A549 (cell line): ENCODE measurements at regions not wholly inside any gene's neighbourhood (a gene's known extent, or its start where the extent isn't known, plus 50 kb on each side); places are given as distances from the start of the nearest gene placed in this dataset.

Source experiments
- ATAC-seq, 2 experiments: fragments of 200-7000 bp in 1 of 2; fragments of >200 bp in 1 of 2; cut with Nextera tagmentation in 1 of 2; cut with Tn5 transposase in 1 of 2; 3 replicates each; pipeline versions ENCODE4 v1.8.0 to v1.9.1; 2018 to 2020; ENCODE audit warnings: mild to moderate bottlenecking in 1 of 2, moderate library complexity in 1 of 2
- CTCF ChIA-PET: fragments of 300-600 bp; sonication (Branson Sonifier 250); formaldehyde crosslinking; extraction: SDS; loops from one replicate; lab custom pipeline; 2021; ENCODE audit warnings: antibody characterized with exemption, inconsistent platforms; lab: Yijun Ruan, JAX
- POLR2A ChIA-PET: fragments of 350-600 bp; formaldehyde crosslinking; extraction: SDS; loops from one replicate; lab custom pipeline; 2021; ENCODE audit warnings: antibody characterized with exemption, inconsistent platforms; lab: Yijun Ruan, JAX
- DNase-seq, 2 experiments: peaks; one replicate each; pipeline versions ENCODE4 v3.0.0 to v3.0.0-alpha.2; 2011 to 2016; ENCODE audit warnings: low read depth in 1 of 2, low spot score in 1 of 2
- FAIRE-seq: peaks from 2 replicates; lab custom pipeline; 2011; peaks lifted over from hg19 to GRCh38; lab: Jason Lieb, UNC
- H3K27ac ChIP-seq, 2 experiments: fragments of >200 bp; sonication (Bioruptor Twin); formaldehyde crosslinking; 3 replicates each; pipeline ENCODE4 v1.5.1; 2016 to 2017
- H3K4me1 ChIP-seq: fragments of >200 bp; sonication (Bioruptor Twin); formaldehyde crosslinking; 3 replicates; pipeline ENCODE4 v1.6.1; 2016
- H3K4me2 ChIP-seq: fragments of >200 bp; sonication (Bioruptor Twin); formaldehyde crosslinking; 3 replicates; pipeline ENCODE4 v1.6.1; 2016
- H3K4me3 ChIP-seq: fragments of >200 bp; sonication (Bioruptor Twin); formaldehyde crosslinking; 3 replicates; pipeline ENCODE4 v1.5.1; 2016
- H3K9me3 ChIP-seq: fragments of >200 bp; sonication (Bioruptor Twin); formaldehyde crosslinking; 3 replicates; pipeline ENCODE4 v1.6.1; 2016
- CBX2 ChIP-seq: fragments of 200-600 bp; sonication (generic); IDR thresholded peaks from 2 replicates; pipeline ENCODE4 v1.6.1; 2016; ENCODE audit warnings: low read depth, mild to moderate bottlenecking, borderline replicate concordance
- CBX8 ChIP-seq: fragments of 200-600 bp; sonication (generic); IDR thresholded peaks from 2 replicates; pipeline ENCODE4 v1.6.1; 2016
- CEBPB ChIP-seq, 2 experiments: fragments of >200 bp in 1 of 2; sonication (Bioruptor Twin) in 1 of 2; formaldehyde crosslinking in 1 of 2; IDR thresholded peaks; 2 replicates each; pipeline ENCODE4 v1.6.1; 2012 to 2016
- EP300 ChIP-seq, 2 experiments: fragments of >200 bp; sonication (Bioruptor Twin); formaldehyde crosslinking; IDR thresholded peaks; 2 replicates in 1 of 2; 3 replicates in 1 of 2; pipeline ENCODE4 v1.6.1; 2016 to 2017
- FOSB ChIP-seq: fragments of 250-450 bp; sonication (Bioruptor Pico); IDR thresholded peaks from 2 replicates; pipeline ENCODE4 v1.5.0; 2020; ENCODE audit warnings: mild to moderate bottlenecking, moderate library complexity
- HDAC2 ChIP-seq: fragments of 200-600 bp; sonication (generic); IDR thresholded peaks from 2 replicates; pipeline ENCODE4 v1.6.1; 2016
- HOXA7 ChIP-seq: fragments of 250-450 bp; sonication (Bioruptor Pico); IDR thresholded peaks from 2 replicates; pipeline ENCODE4 v1.5.0; 2020; ENCODE audit warnings: mild to moderate bottlenecking, moderate library complexity
- HOXB13 ChIP-seq: fragments of 250-450 bp; sonication (Bioruptor Pico); IDR thresholded peaks from 2 replicates; pipeline ENCODE4 v1.5.0; 2020; ENCODE audit warnings: low read depth, mild to moderate bottlenecking, moderate library complexity
- MYC ChIP-seq: IDR thresholded peaks from 2 replicates; pipeline ENCODE4 v1.6.1; 2012; ENCODE audit warnings: mild to moderate bottlenecking, inconsistent platforms, low read length, improper control_type of control experiment, borderline replicate concordance
- NFE2L2 ChIP-seq: fragments of 150-350 bp; conservative IDR thresholded peaks from 2 replicates; pipeline ENCODE4 v1.6.1; 2014; ENCODE audit warnings: low read length
- PHF8 ChIP-seq: fragments of 200-600 bp; sonication (generic); IDR thresholded peaks from 2 replicates; pipeline ENCODE4 v1.6.1; 2016; ENCODE audit warnings: low read depth, mild to moderate bottlenecking, antibody characterized with exemption, moderate library complexity, borderline replicate concordance
- POLR2A ChIP-seq: IDR thresholded peaks from 2 replicates; pipeline ENCODE4 v1.6.1; 2012; ENCODE audit warnings: mild to moderate bottlenecking, low read length
- POLR2AphosphoS2 ChIP-seq: conservative IDR thresholded peaks from 2 replicates; pipeline ENCODE4 v1.6.1; 2012; ENCODE audit warnings: low read length, improper control_type of control experiment, inconsistent platforms
- RARB ChIP-seq: fragments of 250-450 bp; sonication (Bioruptor Pico); IDR thresholded peaks from 2 replicates; pipeline ENCODE4 v1.8.0; 2021; ENCODE audit warnings: mild to moderate bottlenecking, moderate library complexity
- RCOR1 ChIP-seq: fragments of 150-350 bp; IDR thresholded peaks from 2 replicates; pipeline ENCODE4 v1.6.1; 2014; ENCODE audit warnings: antibody characterized with exemption, low read length, low read depth
- RFX5 ChIP-seq: fragments of 450-650 bp; IDR thresholded peaks from 2 replicates; pipeline ENCODE4 v1.7.1; 2014; ENCODE audit warnings: antibody characterized with exemption, mild to moderate bottlenecking, moderate library complexity
- SMC3 ChIP-seq: fragments of >200 bp; sonication (Bioruptor Twin); formaldehyde crosslinking; IDR thresholded peaks from 3 replicates; pipeline ENCODE4 v1.6.1; 2018; ENCODE audit warnings: inconsistent platforms
- ZC3H11A ChIP-seq: fragments of 450-650 bp; IDR thresholded peaks from 2 replicates; pipeline ENCODE4 v1.6.1; 2014; ENCODE audit warnings: antibody characterized with exemption, mild to moderate bottlenecking
- WGBS: methylation state at CpG from one replicate; pipeline ENCODE4 v1.1.6; 2017; ENCODE audit errors: missing lambda C conversion rate; 5-methylcytosine and 5-hydroxymethylcytosine counted together
- TF ChIP-seq, protein P1 (sequence below): fragments of >200 bp; sonication (Bioruptor Twin); formaldehyde crosslinking; IDR thresholded peaks from 3 replicates; pipeline ENCODE4 v1.5.1; 2016
- TF ChIP-seq, protein P2 (sequence below): IDR thresholded peaks from 2 replicates; pipeline ENCODE4 v1.6.1; 2012
- TF ChIP-seq, protein P3 (sequence below): fragments of 250-450 bp; sonication (Bioruptor Pico); IDR thresholded peaks from 2 replicates; pipeline ENCODE4 v1.5.0; 2020; ENCODE audit warnings: low read depth, mild to moderate bottlenecking, moderate library complexity
- TF ChIP-seq, protein P4 (sequence below): IDR thresholded peaks from 2 replicates; pipeline ENCODE4 v1.6.1; 2012
- TF ChIP-seq, protein P5 (sequence below): fragments of 200-600 bp; sonication (generic); IDR thresholded peaks from 2 replicates; pipeline ENCODE4 v1.6.1; 2016; ENCODE audit warnings: antibody characterized with exemption, mild to moderate bottlenecking, moderate library complexity
- TF ChIP-seq, protein P6 (sequence below): fragments of 250-450 bp; sonication (Bioruptor Pico); IDR thresholded peaks from 2 replicates; pipeline ENCODE4 v1.5.0; 2021; ENCODE audit warnings: mild to moderate bottlenecking, moderate library complexity, borderline replicate concordance

DNA sequence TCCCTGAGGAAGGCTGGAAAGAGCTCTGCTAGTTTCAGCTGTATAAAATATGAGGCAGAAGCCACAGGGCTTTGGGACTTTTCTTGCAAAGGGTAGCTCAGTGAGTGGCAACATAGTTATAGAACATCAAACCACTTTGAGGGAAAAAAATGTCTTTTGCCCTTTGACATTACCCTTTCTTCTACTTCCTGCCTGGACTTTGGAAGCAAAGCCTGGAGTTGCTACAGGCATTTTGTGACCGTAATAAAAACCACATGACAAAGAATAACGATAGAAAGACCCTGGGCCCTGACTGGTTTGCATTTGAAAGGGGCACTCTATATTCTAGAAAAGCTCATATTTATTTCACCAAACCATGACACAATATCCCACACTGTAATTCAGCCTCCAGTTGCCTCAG, 440.9 kb downstream of the DIRAS2 start:
- no peaks in the 10 kb centered on the region for H3K9me3 ChIP-seq
- DNase-seq (no peak), FAIRE-seq (no peak), ATAC-seq (no peak)
- TF ChIP-seq MYC (no peak), POLR2A (no peak), CBX2 (no peak), FOSB (CRISPR knock-in tag) (no peak), RARB (no peak), POLR2AphosphoS2 (no peak), ZC3H11A (no peak), SMC3 (no peak), HOXA7 (CRISPR knock-in tag) (no peak), HOXB13 (CRISPR knock-in tag) (no peak), NFE2L2 (no peak), RFX5 (no peak)
- TF ChIP-seq, protein P1, sequence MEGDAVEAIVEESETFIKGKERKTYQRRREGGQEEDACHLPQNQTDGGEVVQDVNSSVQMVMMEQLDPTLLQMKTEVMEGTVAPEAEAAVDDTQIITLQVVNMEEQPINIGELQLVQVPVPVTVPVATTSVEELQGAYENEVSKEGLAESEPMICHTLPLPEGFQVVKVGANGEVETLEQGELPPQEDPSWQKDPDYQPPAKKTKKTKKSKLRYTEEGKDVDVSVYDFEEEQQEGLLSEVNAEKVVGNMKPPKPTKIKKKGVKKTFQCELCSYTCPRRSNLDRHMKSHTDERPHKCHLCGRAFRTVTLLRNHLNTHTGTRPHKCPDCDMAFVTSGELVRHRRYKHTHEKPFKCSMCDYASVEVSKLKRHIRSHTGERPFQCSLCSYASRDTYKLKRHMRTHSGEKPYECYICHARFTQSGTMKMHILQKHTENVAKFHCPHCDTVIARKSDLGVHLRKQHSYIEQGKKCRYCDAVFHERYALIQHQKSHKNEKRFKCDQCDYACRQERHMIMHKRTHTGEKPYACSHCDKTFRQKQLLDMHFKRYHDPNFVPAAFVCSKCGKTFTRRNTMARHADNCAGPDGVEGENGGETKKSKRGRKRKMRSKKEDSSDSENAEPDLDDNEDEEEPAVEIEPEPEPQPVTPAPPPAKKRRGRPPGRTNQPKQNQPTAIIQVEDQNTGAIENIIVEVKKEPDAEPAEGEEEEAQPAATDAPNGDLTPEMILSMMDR, result no peak
- TF ChIP-seq, protein P2, sequence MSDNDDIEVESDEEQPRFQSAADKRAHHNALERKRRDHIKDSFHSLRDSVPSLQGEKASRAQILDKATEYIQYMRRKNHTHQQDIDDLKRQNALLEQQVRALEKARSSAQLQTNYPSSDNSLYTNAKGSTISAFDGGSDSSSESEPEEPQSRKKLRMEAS, result no peak
- TF ChIP-seq, protein P3, sequence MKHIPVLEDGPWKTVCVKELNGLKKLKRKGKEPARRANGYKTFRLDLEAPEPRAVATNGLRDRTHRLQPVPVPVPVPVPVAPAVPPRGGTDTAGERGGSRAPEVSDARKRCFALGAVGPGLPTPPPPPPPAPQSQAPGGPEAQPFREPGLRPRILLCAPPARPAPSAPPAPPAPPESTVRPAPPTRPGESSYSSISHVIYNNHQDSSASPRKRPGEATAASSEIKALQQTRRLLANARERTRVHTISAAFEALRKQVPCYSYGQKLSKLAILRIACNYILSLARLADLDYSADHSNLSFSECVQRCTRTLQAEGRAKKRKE (CRISPR knock-in tag), result no peak
- TF ChIP-seq, protein P4, sequence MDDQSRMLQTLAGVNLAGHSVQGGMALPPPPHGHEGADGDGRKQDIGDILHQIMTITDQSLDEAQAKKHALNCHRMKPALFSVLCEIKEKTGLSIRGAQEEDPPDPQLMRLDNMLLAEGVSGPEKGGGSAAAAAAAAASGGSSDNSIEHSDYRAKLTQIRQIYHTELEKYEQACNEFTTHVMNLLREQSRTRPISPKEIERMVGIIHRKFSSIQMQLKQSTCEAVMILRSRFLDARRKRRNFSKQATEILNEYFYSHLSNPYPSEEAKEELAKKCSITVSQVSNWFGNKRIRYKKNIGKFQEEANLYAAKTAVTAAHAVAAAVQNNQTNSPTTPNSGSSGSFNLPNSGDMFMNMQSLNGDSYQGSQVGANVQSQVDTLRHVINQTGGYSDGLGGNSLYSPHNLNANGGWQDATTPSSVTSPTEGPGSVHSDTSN, result no peak
- H3K4me2 ChIP-seq, result no peak overlapping the region
- CTCF ChIA-PET, result interaction anchor here (0.6 kb wide), 1 partner anchor 110 kb away, joined by 3 read pairs; no protein-coding TSS in a partner anchor
- no peak overlapping the region for H3K4me3 ChIP-seq
- H3K27ac ChIP-seq, result no peak overlapping the region
- no peaks in the 10 kb centered on the region for H3K4me1 ChIP-seq
- POLR2A ChIA-PET, result no interaction called here
- 0% methylated on average over 2 of the region's 2 CpGs for WGBS

DNA sequence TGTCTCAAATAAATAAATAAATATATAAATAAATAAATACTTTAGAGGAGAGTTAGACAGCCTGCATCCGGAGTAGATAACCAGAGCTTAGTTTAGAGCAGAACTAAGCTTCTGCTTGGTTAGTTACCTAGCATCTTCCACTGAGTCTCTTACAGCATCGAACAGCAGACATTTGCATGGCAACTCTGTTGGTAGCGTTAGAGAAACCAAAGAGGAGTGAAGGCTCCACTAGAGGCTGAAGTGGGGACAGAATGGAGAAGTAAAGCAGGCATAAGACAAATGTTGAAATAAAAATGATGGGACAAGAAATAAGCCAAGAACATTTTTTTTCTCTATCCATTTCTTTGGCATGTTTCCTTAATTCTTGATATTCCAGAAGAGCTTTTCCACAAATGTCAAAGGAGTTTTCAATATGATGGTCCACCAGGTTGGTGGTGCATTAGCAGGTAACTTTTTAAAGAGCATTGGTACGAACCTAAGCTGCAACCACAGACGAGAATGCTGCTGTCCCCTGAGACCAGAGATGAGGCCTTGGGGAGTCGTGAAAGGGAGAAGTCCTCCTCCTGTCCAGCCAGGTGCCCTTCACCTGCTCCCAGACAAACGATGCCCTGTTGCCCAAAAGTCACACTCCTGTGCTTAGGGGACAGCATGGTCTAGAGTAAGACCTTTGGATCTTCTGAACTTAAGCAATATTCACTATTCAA, 438.3 kb downstream of the DIRAS2 start:
- 2% methylated on average over 7 of the region's 7 CpGs for WGBS
- no peak overlapping the region for H3K4me3 ChIP-seq
- no peak for ATAC-seq
- peaks cover 4% of the 10 kb centered on the region; the same call in 1 of the 3 replicates for H3K9me3 ChIP-seq
- FAIRE-seq, result no peak
- ChIA-PET POLR2A (no interaction called here), CTCF (interaction anchor here (1.0 kb wide), 1 partner anchor 22 kb away, joined by 3 read pairs; no protein-coding TSS in a partner anchor)
- H3K27ac ChIP-seq, result no peak overlapping the region
- H3K4me1 ChIP-seq, result no peaks in the 10 kb centered on the region
- DNase-seq, result no peak
- no peak overlapping the region for H3K4me2 ChIP-seq
- TF ChIP-seq, protein P5, sequence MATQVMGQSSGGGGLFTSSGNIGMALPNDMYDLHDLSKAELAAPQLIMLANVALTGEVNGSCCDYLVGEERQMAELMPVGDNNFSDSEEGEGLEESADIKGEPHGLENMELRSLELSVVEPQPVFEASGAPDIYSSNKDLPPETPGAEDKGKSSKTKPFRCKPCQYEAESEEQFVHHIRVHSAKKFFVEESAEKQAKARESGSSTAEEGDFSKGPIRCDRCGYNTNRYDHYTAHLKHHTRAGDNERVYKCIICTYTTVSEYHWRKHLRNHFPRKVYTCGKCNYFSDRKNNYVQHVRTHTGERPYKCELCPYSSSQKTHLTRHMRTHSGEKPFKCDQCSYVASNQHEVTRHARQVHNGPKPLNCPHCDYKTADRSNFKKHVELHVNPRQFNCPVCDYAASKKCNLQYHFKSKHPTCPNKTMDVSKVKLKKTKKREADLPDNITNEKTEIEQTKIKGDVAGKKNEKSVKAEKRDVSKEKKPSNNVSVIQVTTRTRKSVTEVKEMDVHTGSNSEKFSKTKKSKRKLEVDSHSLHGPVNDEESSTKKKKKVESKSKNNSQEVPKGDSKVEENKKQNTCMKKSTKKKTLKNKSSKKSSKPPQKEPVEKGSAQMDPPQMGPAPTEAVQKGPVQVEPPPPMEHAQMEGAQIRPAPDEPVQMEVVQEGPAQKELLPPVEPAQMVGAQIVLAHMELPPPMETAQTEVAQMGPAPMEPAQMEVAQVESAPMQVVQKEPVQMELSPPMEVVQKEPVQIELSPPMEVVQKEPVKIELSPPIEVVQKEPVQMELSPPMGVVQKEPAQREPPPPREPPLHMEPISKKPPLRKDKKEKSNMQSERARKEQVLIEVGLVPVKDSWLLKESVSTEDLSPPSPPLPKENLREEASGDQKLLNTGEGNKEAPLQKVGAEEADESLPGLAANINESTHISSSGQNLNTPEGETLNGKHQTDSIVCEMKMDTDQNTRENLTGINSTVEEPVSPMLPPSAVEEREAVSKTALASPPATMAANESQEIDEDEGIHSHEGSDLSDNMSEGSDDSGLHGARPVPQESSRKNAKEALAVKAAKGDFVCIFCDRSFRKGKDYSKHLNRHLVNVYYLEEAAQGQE, result no peak
- TF ChIP-seq HDAC2 (no peak), EP300 (IDR thresholded peaks at IDR 0.05) (no peak), PHF8 (no peak), RFX5 (no peak), RCOR1 (no peak), CBX8 (no peak), HOXB13 (CRISPR knock-in tag) (no peak), CEBPB (IDR thresholded peaks at IDR 0.05) (no peak)
- TF ChIP-seq, protein P6, sequence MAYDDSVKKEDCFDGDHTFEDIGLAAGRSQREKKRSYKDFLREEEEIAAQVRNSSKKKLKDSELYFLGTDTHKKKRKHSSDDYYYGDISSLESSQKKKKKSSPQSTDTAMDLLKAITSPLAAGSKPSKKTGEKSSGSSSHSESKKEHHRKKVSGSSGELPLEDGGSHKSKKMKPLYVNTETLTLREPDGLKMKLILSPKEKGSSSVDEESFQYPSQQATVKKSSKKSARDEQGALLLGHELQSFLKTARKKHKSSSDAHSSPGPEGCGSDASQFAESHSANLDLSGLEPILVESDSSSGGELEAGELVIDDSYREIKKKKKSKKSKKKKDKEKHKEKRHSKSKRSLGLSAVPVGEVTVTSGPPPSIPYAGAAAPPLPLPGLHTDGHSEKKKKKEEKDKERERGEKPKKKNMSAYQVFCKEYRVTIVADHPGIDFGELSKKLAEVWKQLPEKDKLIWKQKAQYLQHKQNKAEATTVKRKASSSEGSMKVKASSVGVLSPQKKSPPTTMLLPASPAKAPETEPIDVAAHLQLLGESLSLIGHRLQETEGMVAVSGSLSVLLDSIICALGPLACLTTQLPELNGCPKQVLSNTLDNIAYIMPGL, result no peak
- TF ChIP-seq, protein P1, result no peak
